ENCODE measurements at regions not wholly inside any gene's neighbourhood (a gene's known extent, or its start where the extent isn't known, plus 50 kb on each side); places are given as distances from the start of the nearest gene placed in this dataset.

DNA sequence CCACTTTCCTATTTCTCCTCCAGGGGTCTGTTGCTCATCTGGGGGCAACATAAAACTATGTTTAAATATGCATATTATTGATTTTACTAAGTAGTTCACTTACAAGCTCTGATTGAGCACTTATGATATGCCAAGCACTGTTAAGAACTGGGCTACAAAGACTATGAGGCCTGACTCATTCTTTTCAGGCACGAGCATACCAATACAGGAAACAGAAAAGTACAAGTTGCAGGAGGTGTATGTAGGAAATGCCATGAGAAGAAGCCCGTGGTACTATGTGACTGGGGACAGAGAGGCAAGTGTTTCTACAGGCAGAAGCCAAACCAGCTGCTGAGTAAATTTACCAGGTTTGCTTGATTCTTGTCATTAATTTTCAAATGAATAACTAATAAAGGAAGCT is 120.4 kb upstream of the PTGFR start:
- no peaks in the 10 kb centered on the region for H3K4me1 ChIP-seq
- no peaks in the 10 kb centered on the region for H4K20me1 ChIP-seq (ENCODE audit: low read depth)
- H3K9me3 ChIP-seq (ENCODE audit: low read depth): no peaks in the 10 kb centered on the region
- Mint-ChIP-seq H3K36me3 (no peaks in the 10 kb centered on the region), H3K27ac (no peak overlapping the region), H3K9me3 (no peaks in the 10 kb centered on the region), H3K4me1 (no peaks in the 10 kb centered on the region), H3K4me3 (no peak overlapping the region), H3K27me3 (ENCODE audit: insufficient read depth, low read depth) (no peaks in the 10 kb centered on the region)
- no peak overlapping the region for H3K9ac ChIP-seq
- H3K27ac ChIP-seq: no peak overlapping the region
- TF ChIP-seq EZH2 (IDR thresholded peaks at IDR 0.05) (no peak), EZH2phosphoT487 (IDR thresholded peaks at IDR 0.05) (no peak)
- TF ChIP-seq, protein P1, sequence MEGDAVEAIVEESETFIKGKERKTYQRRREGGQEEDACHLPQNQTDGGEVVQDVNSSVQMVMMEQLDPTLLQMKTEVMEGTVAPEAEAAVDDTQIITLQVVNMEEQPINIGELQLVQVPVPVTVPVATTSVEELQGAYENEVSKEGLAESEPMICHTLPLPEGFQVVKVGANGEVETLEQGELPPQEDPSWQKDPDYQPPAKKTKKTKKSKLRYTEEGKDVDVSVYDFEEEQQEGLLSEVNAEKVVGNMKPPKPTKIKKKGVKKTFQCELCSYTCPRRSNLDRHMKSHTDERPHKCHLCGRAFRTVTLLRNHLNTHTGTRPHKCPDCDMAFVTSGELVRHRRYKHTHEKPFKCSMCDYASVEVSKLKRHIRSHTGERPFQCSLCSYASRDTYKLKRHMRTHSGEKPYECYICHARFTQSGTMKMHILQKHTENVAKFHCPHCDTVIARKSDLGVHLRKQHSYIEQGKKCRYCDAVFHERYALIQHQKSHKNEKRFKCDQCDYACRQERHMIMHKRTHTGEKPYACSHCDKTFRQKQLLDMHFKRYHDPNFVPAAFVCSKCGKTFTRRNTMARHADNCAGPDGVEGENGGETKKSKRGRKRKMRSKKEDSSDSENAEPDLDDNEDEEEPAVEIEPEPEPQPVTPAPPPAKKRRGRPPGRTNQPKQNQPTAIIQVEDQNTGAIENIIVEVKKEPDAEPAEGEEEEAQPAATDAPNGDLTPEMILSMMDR (IDR thresholded peaks at IDR 0.05): no peak
- no peak overlapping the region for H2AFZ ChIP-seq (replicated peaks)
- H3K27me3 ChIP-seq: no peaks in the 10 kb centered on the region
- H3F3A ChIP-seq (ENCODE audit: low read depth): no peaks in the 10 kb centered on the region
- H3K36me3 ChIP-seq: no peaks in the 10 kb centered on the region
- DNase-seq (ENCODE audit: low spot score): no peak
- H3K4me3 ChIP-seq: no peak overlapping the region
- H3K79me2 ChIP-seq (ENCODE audit: low read depth): no peaks in the 10 kb centered on the region
- H3K4me2 ChIP-seq: no peak overlapping the region

DNA sequence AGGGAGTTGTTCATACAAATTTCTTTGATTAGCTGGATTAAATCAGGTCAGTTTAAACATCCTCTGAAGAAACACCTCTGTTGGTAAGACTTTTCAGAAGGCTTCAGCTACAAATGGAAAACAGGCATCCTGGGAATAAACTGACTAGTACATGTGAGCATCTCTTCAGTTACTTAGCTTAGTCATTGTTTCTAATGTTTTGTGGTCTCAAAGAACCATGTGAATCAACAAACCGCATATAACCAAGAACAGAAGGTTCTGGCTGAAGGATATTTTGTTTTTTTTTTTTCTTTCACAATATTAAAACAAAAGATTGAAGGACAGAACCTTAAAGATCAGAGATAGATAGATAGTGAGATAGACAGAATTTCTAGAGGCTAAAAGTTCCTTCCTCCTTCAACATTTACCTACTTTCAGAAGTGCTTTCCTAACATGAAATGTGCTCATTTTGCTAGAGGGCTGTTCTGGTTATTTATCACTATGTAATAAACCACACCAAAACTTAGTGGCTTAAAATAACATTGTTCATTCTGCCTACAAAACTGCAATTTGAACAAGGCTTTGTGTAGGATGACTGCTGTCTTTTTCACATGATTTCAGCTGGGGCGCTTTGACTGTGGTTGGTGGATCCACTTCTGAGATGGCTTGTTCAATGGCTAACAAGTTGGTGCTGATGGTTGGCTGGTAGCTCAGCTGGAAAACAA is 119.8 kb upstream of the PTGFR start:
- Histone ChIP-seq H4K20me1 (ENCODE audit: low read depth) (no peaks in the 10 kb centered on the region), H3K9ac (no peak overlapping the region), H3K4me2 (no peak overlapping the region), H3K4me3 (no peak overlapping the region), H3F3A (ENCODE audit: low read depth) (no peaks in the 10 kb centered on the region), H2AFZ (replicated peaks) (no peak overlapping the region), H3K79me2 (ENCODE audit: low read depth) (no peaks in the 10 kb centered on the region), H3K9me3 (ENCODE audit: low read depth) (no peaks in the 10 kb centered on the region), H3K36me3 (no peaks in the 10 kb centered on the region), H3K4me1 (no peaks in the 10 kb centered on the region), H3K27me3 (no peaks in the 10 kb centered on the region), H3K27ac (no peak overlapping the region)
- Mint-ChIP-seq H3K27me3 (ENCODE audit: insufficient read depth, low read depth) (no peaks in the 10 kb centered on the region), H3K27ac (no peak overlapping the region), H3K4me3 (no peak overlapping the region), H3K9me3 (no peaks in the 10 kb centered on the region), H3K36me3 (no peaks in the 10 kb centered on the region), H3K4me1 (no peaks in the 10 kb centered on the region)
- DNase-seq (ENCODE audit: low spot score): no peak
- no peak for TF ChIP-seq EZH2phosphoT487 (IDR thresholded peaks at IDR 0.05)
- TF ChIP-seq, protein P1 (IDR thresholded peaks at IDR 0.05): no peak
- TF ChIP-seq EZH2 (IDR thresholded peaks at IDR 0.05): no peak

DNA sequence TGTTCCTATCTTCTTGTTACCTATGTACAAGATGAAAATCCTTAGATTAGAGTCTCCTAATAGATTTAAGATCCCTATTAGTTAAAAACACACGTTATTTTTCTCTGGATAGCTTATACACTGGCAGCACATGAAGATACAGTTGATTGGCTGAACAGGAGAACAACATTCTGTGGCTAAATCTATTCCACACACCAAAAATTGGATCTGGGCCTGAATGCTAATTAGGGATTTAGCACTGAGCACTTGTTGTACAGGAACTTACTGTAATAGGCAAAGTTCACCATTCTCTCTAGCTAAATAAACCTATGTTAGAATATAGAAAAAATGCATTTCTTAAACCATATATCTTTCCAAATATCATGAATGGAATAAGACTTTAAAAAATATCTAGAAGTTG is 117.1 kb upstream of the PTGFR start:
- H3F3A ChIP-seq (ENCODE audit: low read depth): no peaks in the 10 kb centered on the region

More for the DNA sequence above, 117.1 kb upstream of the PTGFR start:
- Mint-ChIP-seq H3K27me3 (ENCODE audit: insufficient read depth, low read depth) (no peaks in the 10 kb centered on the region), H3K4me1 (no peaks in the 10 kb centered on the region), H3K4me3 (no peak overlapping the region), H3K36me3 (no peaks in the 10 kb centered on the region), H3K27ac (no peak overlapping the region), H3K9me3 (no peaks in the 10 kb centered on the region)
- no peak overlapping the region for H3K4me3 ChIP-seq
- no peaks in the 10 kb centered on the region for H3K36me3 ChIP-seq
- no peaks in the 10 kb centered on the region for H3K79me2 ChIP-seq (ENCODE audit: low read depth)
- no peaks in the 10 kb centered on the region for H4K20me1 ChIP-seq (ENCODE audit: low read depth)
- H2AFZ ChIP-seq (replicated peaks): no peak overlapping the region
- TF ChIP-seq EZH2phosphoT487 (IDR thresholded peaks at IDR 0.05) (no peak), EZH2 (IDR thresholded peaks at IDR 0.05) (no peak)
- TF ChIP-seq, protein P1 (IDR thresholded peaks at IDR 0.05): no peak
- DNase-seq (ENCODE audit: low spot score): no peak
- no peaks in the 10 kb centered on the region for H3K4me1 ChIP-seq
- H3K9ac ChIP-seq: no peak overlapping the region
- H3K4me2 ChIP-seq: no peak overlapping the region
- no peak overlapping the region for H3K27ac ChIP-seq
- no peaks in the 10 kb centered on the region for H3K9me3 ChIP-seq (ENCODE audit: low read depth)
- no peaks in the 10 kb centered on the region for H3K27me3 ChIP-seq
